ENCODE measurements at regions not wholly inside any gene's neighbourhood (a gene's known extent, or its start where the extent isn't known, plus 50 kb on each side); places are given as distances from the start of the nearest gene placed in this dataset.

DNA sequence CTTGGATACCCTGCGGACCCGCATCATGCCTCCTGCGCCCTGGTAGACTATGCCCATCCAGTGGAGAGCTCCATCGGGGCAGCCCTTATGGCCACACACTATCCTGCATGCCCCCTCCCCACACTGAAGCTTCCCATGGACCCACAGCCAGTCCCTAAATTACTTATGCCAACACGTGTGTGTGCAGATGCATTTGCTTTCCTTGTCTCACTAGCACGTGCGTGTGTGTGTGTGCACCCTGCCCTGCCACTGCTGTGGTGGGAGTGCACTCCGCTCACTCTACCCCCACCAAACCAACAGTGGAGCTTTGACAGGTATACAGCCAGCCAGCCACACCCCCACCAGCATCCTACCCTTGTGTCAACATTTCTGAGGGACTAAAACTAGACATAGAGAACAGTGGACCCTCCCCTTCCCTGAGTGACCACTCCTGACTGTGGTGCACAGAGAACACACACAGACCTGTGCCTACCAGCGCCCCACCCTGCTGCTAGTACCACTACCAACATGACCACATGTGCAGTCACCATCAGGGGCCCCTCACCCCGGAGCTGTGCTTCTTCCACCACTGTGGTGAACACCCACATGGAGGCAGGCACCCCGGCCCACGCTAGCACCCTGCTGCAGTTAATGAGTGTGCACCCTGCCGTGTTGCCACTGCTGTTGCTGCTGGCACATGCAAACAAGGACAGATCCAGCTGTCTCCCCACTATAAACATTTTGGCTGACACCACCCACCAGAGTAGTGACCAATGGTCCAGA is 310.8 kb downstream of the GABRB3 start:
- Histone ChIP-seq H3K9me3 (ENCODE audit: control insufficient read depth in 1 of 2, insufficient read depth in 1 of 2, low read depth in 1 of 2, low read length in 2 of 2) (peaks cover 6 to 35% of the 10 kb centered on the region in 2 experiments; a peak in 2 of 4 replicates), H3K4me2 (ENCODE audit: low read length) (no peak overlapping the region), H3K27ac (ENCODE audit: low read depth, low read length) (no peak overlapping the region), H4K20me1 (ENCODE audit: insufficient read depth) (no peaks in the 10 kb centered on the region), H3K9ac (ENCODE audit: low read length) (no peak overlapping the region), H3K27me3 (ENCODE audit: insufficient read depth, low read length) (no peaks in the 10 kb centered on the region), H2AFZ (ENCODE audit: low read depth, low read length, poor library complexity, severe bottlenecking) (no peak overlapping the region), H3K4me1 (ENCODE audit: control insufficient read depth in 1 of 2, insufficient read depth in 2 of 2, low read length in 2 of 2) (no peaks in the 10 kb centered on the region), H3K4me3 (replicated peaks in 1 of 2; ENCODE audit: low read depth in 1 of 2, low read length in 2 of 2) (no peak overlapping the region), H3K9me2 (ENCODE audit: insufficient read depth) (no peaks in the 10 kb centered on the region), H3K79me2 (ENCODE audit: insufficient read depth, low read length) (no peaks in the 10 kb centered on the region), H3K36me3 (ENCODE audit: control insufficient read depth in 1 of 2, insufficient read depth in 2 of 2, low read length in 2 of 2) (no peaks in the 10 kb centered on the region)
- no TSS peak for BruUV-seq (replicated peaks)
- ChIA-PET POLR2A (no interaction called here), RAD21 (ENCODE audit: low non-redundant PET in 1 of 2, low total read pairs in 2 of 2, uncharacterized antibody in 2 of 2, unreplicated experiment in 2 of 2) (no interaction called here), CTCF (no interaction called here)
- ATAC-seq, result no peak
- DNase-seq (ENCODE audit: low read depth, low spot score), result no peak
- intact Hi-C loops (cut with micrococcal nuclease), result no loop called here
- TF ChIP-seq YY1 (IDR thresholded peaks at IDR 0.05; ENCODE audit: extremely low read depth, insufficient replicate concordance, low read depth, low read length), result no peak
- no peak for TF ChIP-seq SRF (IDR thresholded peaks at IDR 0.05; ENCODE audit: low read depth)

GRCh38 chr15:26460165-26460564 is 312.7 kb downstream of the GABRB3 start:
- Histone ChIP-seq H3K27me3 (ENCODE audit: insufficient read depth, low read length) (no peaks in the 10 kb centered on the region), H3K9me2 (ENCODE audit: insufficient read depth) (no peaks in the 10 kb centered on the region), H4K20me1 (ENCODE audit: insufficient read depth) (no peaks in the 10 kb centered on the region), H3K79me2 (ENCODE audit: insufficient read depth, low read length) (no peaks in the 10 kb centered on the region), H3K36me3 (ENCODE audit: control insufficient read depth in 1 of 2, insufficient read depth in 2 of 2, low read length in 2 of 2) (no peaks in the 10 kb centered on the region), H3K9me3 (ENCODE audit: control insufficient read depth in 1 of 2, insufficient read depth in 1 of 2, low read depth in 1 of 2, low read length in 2 of 2) (peaks cover 6 to 41% of the 10 kb centered on the region in 2 experiments; a peak in 2 of 4 replicates), H2AFZ (ENCODE audit: low read depth, low read length, poor library complexity, severe bottlenecking) (no peak overlapping the region), H3K4me1 (ENCODE audit: control insufficient read depth in 1 of 2, insufficient read depth in 2 of 2, low read length in 2 of 2) (no peaks in the 10 kb centered on the region), H3K27ac (ENCODE audit: low read depth, low read length) (no peak overlapping the region), H3K9ac (ENCODE audit: low read length) (no peak overlapping the region), H3K4me3 (replicated peaks in 1 of 2; ENCODE audit: low read depth in 1 of 2, low read length in 2 of 2) (no peak overlapping the region), H3K4me2 (ENCODE audit: low read length) (no peak overlapping the region)
- intact Hi-C loops (cut with micrococcal nuclease), result no loop called here
- ChIA-PET CTCF (no interaction called here), POLR2A (no interaction called here), RAD21 (ENCODE audit: low non-redundant PET in 1 of 2, low total read pairs in 2 of 2, uncharacterized antibody in 2 of 2, unreplicated experiment in 2 of 2) (no interaction called here)
- no peak for ATAC-seq
- BruUV-seq (replicated peaks), result no TSS peak
- no peak for DNase-seq (ENCODE audit: low read depth, low spot score)
- TF ChIP-seq CTCF (IDR thresholded peaks at IDR 0.05 in 2 of 3, conservative IDR thresholded peaks at IDR 0.05 in 1 of 3; ENCODE audit: borderline replicate concordance in 1 of 3, insufficient read depth in 1 of 3, low read depth in 2 of 3, low read length in 2 of 3), result no peak
- TF ChIP-seq, protein P1, sequence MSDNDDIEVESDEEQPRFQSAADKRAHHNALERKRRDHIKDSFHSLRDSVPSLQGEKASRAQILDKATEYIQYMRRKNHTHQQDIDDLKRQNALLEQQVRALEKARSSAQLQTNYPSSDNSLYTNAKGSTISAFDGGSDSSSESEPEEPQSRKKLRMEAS (IDR thresholded peaks at IDR 0.05), result no peak
- no peak for TF ChIP-seq REST (IDR thresholded peaks at IDR 0.05; ENCODE audit: low read depth)
- no peak for TF ChIP-seq SIN3A (IDR thresholded peaks at IDR 0.05; ENCODE audit: low read depth)
- TF ChIP-seq, protein P2, sequence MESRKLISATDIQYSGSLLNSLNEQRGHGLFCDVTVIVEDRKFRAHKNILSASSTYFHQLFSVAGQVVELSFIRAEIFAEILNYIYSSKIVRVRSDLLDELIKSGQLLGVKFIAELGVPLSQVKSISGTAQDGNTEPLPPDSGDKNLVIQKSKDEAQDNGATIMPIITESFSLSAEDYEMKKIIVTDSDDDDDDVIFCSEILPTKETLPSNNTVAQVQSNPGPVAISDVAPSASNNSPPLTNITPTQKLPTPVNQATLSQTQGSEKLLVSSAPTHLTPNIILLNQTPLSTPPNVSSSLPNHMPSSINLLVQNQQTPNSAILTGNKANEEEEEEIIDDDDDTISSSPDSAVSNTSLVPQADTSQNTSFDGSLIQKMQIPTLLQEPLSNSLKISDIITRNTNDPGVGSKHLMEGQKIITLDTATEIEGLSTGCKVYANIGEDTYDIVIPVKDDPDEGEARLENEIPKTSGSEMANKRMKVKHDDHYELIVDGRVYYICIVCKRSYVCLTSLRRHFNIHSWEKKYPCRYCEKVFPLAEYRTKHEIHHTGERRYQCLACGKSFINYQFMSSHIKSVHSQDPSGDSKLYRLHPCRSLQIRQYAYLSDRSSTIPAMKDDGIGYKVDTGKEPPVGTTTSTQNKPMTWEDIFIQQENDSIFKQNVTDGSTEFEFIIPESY (IDR thresholded peaks at IDR 0.05; ENCODE audit: extremely low read depth, insufficient replicate concordance, low read length), result no peak
- TF ChIP-seq SP1 (IDR thresholded peaks at IDR 0.05; ENCODE audit: low read depth), result no peak
- no peak for TF ChIP-seq ZFX (IDR thresholded peaks at IDR 0.05)
- no peak for TF ChIP-seq JUND (IDR thresholded peaks at IDR 0.05)
- TF ChIP-seq SRF (IDR thresholded peaks at IDR 0.05; ENCODE audit: low read depth), result no peak
- TF ChIP-seq FOSL1 (IDR thresholded peaks at IDR 0.05; ENCODE audit: low read depth), result no peak
